ENCODE measurements at regions not wholly inside any gene's neighbourhood (a gene's known extent, or its start where the extent isn't known, plus 50 kb on each side); places are given as distances from the start of the nearest gene placed in this dataset.
"Not testable (repeated sequence)": the region's sequence is repeated elsewhere in the genome, so short reads cannot be mapped to it uniquely, and the experiment has no call there.

GRCh38 chrX:130467936-130468335 lies 66.1 kb downstream of the RBMX2 start:
- Histone ChIP-seq H3K36me3 (ENCODE audit: insufficient read depth, low read depth, low read length) (no peaks in the 10 kb centered on the region), H3K9me3 (ENCODE audit: insufficient read depth, low read depth, low read length) (no peaks in the 10 kb centered on the region), H3K4me3 (ENCODE audit: low read length) (no peak overlapping the region), H3K27me3 (ENCODE audit: insufficient read depth, low read length) (no peaks in the 10 kb centered on the region), H3K4me1 (ENCODE audit: insufficient read depth, low read length) (no peaks in the 10 kb centered on the region), H3K27ac (ENCODE audit: low read length) (no peak overlapping the region), H3K9ac (ENCODE audit: low read depth, low read length) (no peak overlapping the region)

GRCh38 chrX:130468395-130468923 lies 66.7 kb downstream of the RBMX2 start:
- Histone ChIP-seq H3K27ac (ENCODE audit: low read length) (no peak overlapping the region), H3K4me3 (ENCODE audit: low read length) (no peak overlapping the region), H3K9ac (ENCODE audit: low read depth, low read length) (no peak overlapping the region), H3K36me3 (ENCODE audit: insufficient read depth, low read depth, low read length) (no peaks in the 10 kb centered on the region), H3K9me3 (ENCODE audit: insufficient read depth, low read depth, low read length) (no peaks in the 10 kb centered on the region), H3K4me1 (ENCODE audit: insufficient read depth, low read length) (no peaks in the 10 kb centered on the region), H3K27me3 (ENCODE audit: insufficient read depth, low read length) (no peaks in the 10 kb centered on the region)

GRCh38 chrX:130482871-130483270 lies 81.1 kb downstream of the RBMX2 start:
- H3K4me1 ChIP-seq (ENCODE audit: insufficient read depth, low read length) = no peaks in the 10 kb centered on the region
- no peak overlapping the region for H3K9ac ChIP-seq (ENCODE audit: low read depth, low read length)
- H3K27me3 ChIP-seq (ENCODE audit: insufficient read depth, low read length) = no peaks in the 10 kb centered on the region
- no peak overlapping the region for H3K27ac ChIP-seq (ENCODE audit: low read length)
- H3K36me3 ChIP-seq (ENCODE audit: insufficient read depth, low read depth, low read length) = no peaks in the 10 kb centered on the region
- H3K9me3 ChIP-seq (ENCODE audit: insufficient read depth, low read depth, low read length) = no peaks in the 10 kb centered on the region
- H3K4me3 ChIP-seq (ENCODE audit: low read length) = no peak overlapping the region

GRCh38 chrX:130485870-130486269 lies 84.1 kb downstream of the RBMX2 start:
- Histone ChIP-seq H3K9me3 (ENCODE audit: insufficient read depth, low read depth, low read length) (no peaks in the 10 kb centered on the region), H3K4me1 (ENCODE audit: insufficient read depth, low read length) (no peaks in the 10 kb centered on the region), H3K36me3 (ENCODE audit: insufficient read depth, low read depth, low read length) (no peaks in the 10 kb centered on the region), H3K27ac (ENCODE audit: low read length) (no peak overlapping the region), H3K27me3 (ENCODE audit: insufficient read depth, low read length) (no peaks in the 10 kb centered on the region), H3K4me3 (ENCODE audit: low read length) (no peak overlapping the region), H3K9ac (ENCODE audit: low read depth, low read length) (no peak overlapping the region)

- not testable (repeated sequence) for H3K9me3 ChIP-seq (ENCODE audit: insufficient read depth, low read depth, low read length); H3K4me1 ChIP-seq (ENCODE audit: insufficient read depth, low read length); H3K27me3 ChIP-seq (ENCODE audit: insufficient read depth, low read length); H3K9ac ChIP-seq (ENCODE audit: low read depth, low read length); H3K27ac ChIP-seq (ENCODE audit: low read length); H3K4me3 ChIP-seq (ENCODE audit: low read length); H3K36me3 ChIP-seq (ENCODE audit: insufficient read depth, low read depth, low read length)
Observed at GRCh38 chrX:130495502-130495901, 93.7 kb downstream of the RBMX2 start.

- no peaks in the 10 kb centered on the region for H3K36me3 ChIP-seq (ENCODE audit: insufficient read depth, low read depth, low read length)
- H3K4me1 ChIP-seq (ENCODE audit: insufficient read depth, low read length) = no peaks in the 10 kb centered on the region
- no peak overlapping the region for H3K27ac ChIP-seq (ENCODE audit: low read length)
- no peaks in the 10 kb centered on the region for H3K9me3 ChIP-seq (ENCODE audit: insufficient read depth, low read depth, low read length)
- H3K4me3 ChIP-seq (ENCODE audit: low read length) = no peak overlapping the region
- H3K9ac ChIP-seq (ENCODE audit: low read depth, low read length) = no peak overlapping the region
- no peaks in the 10 kb centered on the region for H3K27me3 ChIP-seq (ENCODE audit: insufficient read depth, low read length)
Observed at GRCh38 chrX:130497531-130497930, 95.7 kb downstream of the RBMX2 start.

GRCh38 chrX:130498653-130499274 lies 97.0 kb downstream of the RBMX2 start:
- no peaks in the 10 kb centered on the region for H3K27me3 ChIP-seq (ENCODE audit: insufficient read depth, low read length)
- no peak overlapping the region for H3K4me3 ChIP-seq (ENCODE audit: low read length)
- no peak overlapping the region for H3K9ac ChIP-seq (ENCODE audit: low read depth, low read length)
- H3K9me3 ChIP-seq (ENCODE audit: insufficient read depth, low read depth, low read length) = no peaks in the 10 kb centered on the region
- no peak overlapping the region for H3K27ac ChIP-seq (ENCODE audit: low read length)
- H3K36me3 ChIP-seq (ENCODE audit: insufficient read depth, low read depth, low read length) = no peaks in the 10 kb centered on the region
- no peaks in the 10 kb centered on the region for H3K4me1 ChIP-seq (ENCODE audit: insufficient read depth, low read length)

GRCh38 chrX:130502016-130502570 lies 100.3 kb downstream of the RBMX2 start:
- no peaks in the 10 kb centered on the region for H3K9me3 ChIP-seq (ENCODE audit: insufficient read depth, low read depth, low read length)
- no peaks in the 10 kb centered on the region for H3K4me1 ChIP-seq (ENCODE audit: insufficient read depth, low read length)
- no peaks in the 10 kb centered on the region for H3K36me3 ChIP-seq (ENCODE audit: insufficient read depth, low read depth, low read length)

GRCh38 chrX:130504019-130504418 lies 102.2 kb downstream of the RBMX2 start:
- Histone ChIP-seq H3K4me3 (ENCODE audit: low read length) (no peak overlapping the region), H3K36me3 (ENCODE audit: insufficient read depth, low read depth, low read length) (no peaks in the 10 kb centered on the region), H3K4me1 (ENCODE audit: insufficient read depth, low read length) (no peaks in the 10 kb centered on the region), H3K27me3 (ENCODE audit: insufficient read depth, low read length) (no peaks in the 10 kb centered on the region), H3K27ac (ENCODE audit: low read length) (no peak overlapping the region), H3K9ac (ENCODE audit: low read depth, low read length) (no peak overlapping the region), H3K9me3 (ENCODE audit: insufficient read depth, low read depth, low read length) (no peaks in the 10 kb centered on the region)

More at GRCh38 chrX:130502016-130502570, 100.3 kb downstream of the RBMX2 start:
- Histone ChIP-seq H3K9ac (ENCODE audit: low read depth, low read length) (no peak overlapping the region), H3K4me3 (ENCODE audit: low read length) (no peak overlapping the region), H3K27me3 (ENCODE audit: insufficient read depth, low read length) (no peaks in the 10 kb centered on the region), H3K27ac (ENCODE audit: low read length) (no peak overlapping the region)

GRCh38 chrX:130507015-130507414 lies 105.2 kb downstream of the RBMX2 start:
- Histone ChIP-seq H3K9ac (ENCODE audit: low read depth, low read length) (no peak overlapping the region), H3K4me3 (ENCODE audit: low read length) (no peak overlapping the region), H3K9me3 (ENCODE audit: insufficient read depth, low read depth, low read length) (no peaks in the 10 kb centered on the region), H3K4me1 (ENCODE audit: insufficient read depth, low read length) (no peaks in the 10 kb centered on the region; the same call in 1 of the 2 replicates), H3K36me3 (ENCODE audit: insufficient read depth, low read depth, low read length) (no peaks in the 10 kb centered on the region), H3K27me3 (ENCODE audit: insufficient read depth, low read length) (no peaks in the 10 kb centered on the region), H3K27ac (ENCODE audit: low read length) (no peak overlapping the region)

GRCh38 chrX:130512534-130512933 lies 110.7 kb downstream of the RBMX2 start:
- H3K9ac ChIP-seq (ENCODE audit: low read depth, low read length); H3K36me3 ChIP-seq (ENCODE audit: insufficient read depth, low read depth, low read length); H3K27me3 ChIP-seq (ENCODE audit: insufficient read depth, low read length); H3K27ac ChIP-seq (ENCODE audit: low read length); H3K4me1 ChIP-seq (ENCODE audit: insufficient read depth, low read length); H3K9me3 ChIP-seq (ENCODE audit: insufficient read depth, low read depth, low read length); H3K4me3 ChIP-seq (ENCODE audit: low read length): not testable (repeated sequence)

- Histone ChIP-seq H3K9me3 (ENCODE audit: insufficient read depth, low read depth, low read length) (no peaks in the 10 kb centered on the region), H3K36me3 (ENCODE audit: insufficient read depth, low read depth, low read length) (no peaks in the 10 kb centered on the region), H3K4me1 (ENCODE audit: insufficient read depth, low read length) (no peaks in the 10 kb centered on the region), H3K27me3 (ENCODE audit: insufficient read depth, low read length) (no peaks in the 10 kb centered on the region), H3K27ac (ENCODE audit: low read length) (no peak overlapping the region), H3K4me3 (ENCODE audit: low read length) (no peak overlapping the region), H3K9ac (ENCODE audit: low read depth, low read length) (no peak overlapping the region)
Observed at GRCh38 chrX:130516123-130516522, 114.3 kb downstream of the RBMX2 start.

Data from iPS-20b (cell line).